ENCODE measurements at regions not wholly inside any gene's neighbourhood (a gene's known extent, or its start where the extent isn't known, plus 50 kb on each side); places are given as distances from the start of the nearest gene placed in this dataset.

GRCh38 chr16:73214825-73215677 lies 167.1 kb upstream of the ZFHX3 start:
- DNase-seq (ENCODE audit: low spot score): no peak

GRCh38 chr16:73213732-73214455 lies 166.0 kb upstream of the ZFHX3 start:
- DNase-seq (ENCODE audit: low spot score): no peak

GRCh38 chr16:73212431-73212830 lies 164.5 kb upstream of the ZFHX3 start:
- DNase-seq (ENCODE audit: low spot score): no peak

GRCh38 chr16:73210686-73211085 lies 162.8 kb upstream of the ZFHX3 start:
- no peak for DNase-seq (ENCODE audit: low spot score)

- no peak for DNase-seq (ENCODE audit: low spot score)
These were observed 162.2 kb upstream of the ZFHX3 start for GRCh38 chr16:73210084-73210483.

- DNase-seq (ENCODE audit: low spot score): no peak
These were observed 161.3 kb upstream of the ZFHX3 start for GRCh38 chr16:73209190-73209589.

- no peak for DNase-seq (ENCODE audit: low spot score)
These were observed 158.3 kb upstream of the ZFHX3 start for GRCh38 chr16:73206151-73206707.

- DNase-seq (ENCODE audit: low spot score): no peak
These were observed 157.4 kb upstream of the ZFHX3 start for GRCh38 chr16:73205153-73205886.

- no peak for DNase-seq (ENCODE audit: low spot score)
These were observed 156.6 kb upstream of the ZFHX3 start for GRCh38 chr16:73204359-73205152.

GRCh38 chr16:73202161-73202729 lies 154.3 kb upstream of the ZFHX3 start:
- DNase-seq (ENCODE audit: low spot score): no peak

- DNase-seq (ENCODE audit: low spot score): no peak
These were observed 151.3 kb upstream of the ZFHX3 start for GRCh38 chr16:73199214-73199613.

GRCh38 chr16:73198481-73198880 lies 150.6 kb upstream of the ZFHX3 start:
- no peak for DNase-seq (ENCODE audit: low spot score)

- no peak for DNase-seq (ENCODE audit: low spot score)
These were observed 149.7 kb upstream of the ZFHX3 start for GRCh38 chr16:73197598-73197997.

- DNase-seq (ENCODE audit: low spot score): peak; percentile 10
These were observed 148.7 kb upstream of the ZFHX3 start for GRCh38 chr16:73196670-73197069.

- no peak for DNase-seq (ENCODE audit: low spot score)
These were observed 145.5 kb upstream of the ZFHX3 start for GRCh38 chr16:73193464-73193863.

- no peak for DNase-seq (ENCODE audit: low spot score)
These were observed 144.4 kb upstream of the ZFHX3 start for GRCh38 chr16:73192232-73192894.

- DNase-seq (ENCODE audit: low spot score): no peak
These were observed 143.7 kb upstream of the ZFHX3 start for GRCh38 chr16:73191660-73192046.

- DNase-seq (ENCODE audit: low spot score): no peak
These were observed 143.0 kb upstream of the ZFHX3 start for GRCh38 chr16:73190688-73191659.

GRCh38 chr16:73190256-73190655 lies 142.3 kb upstream of the ZFHX3 start:
- no peak for DNase-seq (ENCODE audit: low spot score)
